Duodenal mucosa (tissue), 2 donors: ENCODE measurements at regions not wholly inside any gene's neighbourhood (a gene's known extent, or its start where the extent isn't known, plus 50 kb on each side); places are given as distances from the start of the nearest gene placed in this dataset.

ENCODE experiments used
- H3K27ac ChIP-seq: one replicate; pipeline ENCODE4 v1.7.0; 2013; ENCODE audit warnings: low read depth, low read length
- H3K27me3 ChIP-seq, 2 donors: one replicate each; pipeline ENCODE4 v1.7.0; 2013; ENCODE audit warnings: low read length in 2 of 2, control low read depth in 1 of 2; ENCODE audit not compliant: insufficient read depth in 2 of 2, control insufficient read depth in 1 of 2
- H3K36me3 ChIP-seq, 2 donors: one replicate each; pipeline ENCODE4 v1.7.0; 2013; ENCODE audit warnings: low read length in 2 of 2, control low read depth in 1 of 2; ENCODE audit not compliant: insufficient read depth in 2 of 2, control insufficient read depth in 1 of 2
- H3K4me1 ChIP-seq, 2 donors: one replicate each; pipeline ENCODE4 v1.7.0; 2013; ENCODE audit warnings: low read length in 2 of 2, control low read depth in 1 of 2; ENCODE audit not compliant: insufficient read depth in 2 of 2, control insufficient read depth in 1 of 2
- H3K4me3 ChIP-seq, 2 donors: one replicate each; pipeline ENCODE4 v1.7.0; 2013; ENCODE audit warnings: low read length in 2 of 2, low read depth in 1 of 2
- H3K9ac ChIP-seq, 2 donors: one replicate each; pipeline ENCODE4 v1.7.0; 2013; ENCODE audit warnings: low read length in 2 of 2, low read depth in 1 of 2
- H3K9me3 ChIP-seq, 2 donors: one replicate each; pipeline ENCODE4 v1.7.0; 2013; ENCODE audit warnings: low read length in 2 of 2, control low read depth in 1 of 2; ENCODE audit not compliant: control insufficient read depth in 1 of 2

DNA sequence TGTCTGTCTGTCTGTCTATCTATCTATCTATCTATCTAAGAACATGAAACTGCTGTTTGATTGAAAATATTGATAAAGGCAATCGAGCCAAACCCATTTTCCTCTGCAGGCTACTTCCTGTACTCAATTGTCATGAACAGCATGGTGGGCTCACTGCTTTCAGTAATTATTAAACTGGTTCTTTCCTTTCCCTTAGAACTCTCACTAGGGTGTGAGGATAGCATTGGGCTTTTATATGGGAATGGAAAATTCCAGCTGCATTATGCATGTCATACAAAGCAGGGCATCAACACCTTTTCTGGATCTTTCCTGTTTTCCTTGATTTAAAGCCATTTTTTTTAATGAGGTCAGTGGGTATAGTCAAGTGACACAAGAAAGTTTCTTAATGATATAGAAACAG is 161.0 kb upstream of the SYNCRIP start:
- Histone ChIP-seq H3K27ac (no peak overlapping the region), H3K9ac (no peak overlapping the region), H3K4me1 (no peaks in the 10 kb centered on the region), H3K4me3 (no peak overlapping the region), H3K27me3 (no peaks in the 10 kb centered on the region), H3K36me3 (no peaks in the 10 kb centered on the region), H3K9me3 (peaks cover 4% of the 10 kb centered on the region in 2 donors)

DNA sequence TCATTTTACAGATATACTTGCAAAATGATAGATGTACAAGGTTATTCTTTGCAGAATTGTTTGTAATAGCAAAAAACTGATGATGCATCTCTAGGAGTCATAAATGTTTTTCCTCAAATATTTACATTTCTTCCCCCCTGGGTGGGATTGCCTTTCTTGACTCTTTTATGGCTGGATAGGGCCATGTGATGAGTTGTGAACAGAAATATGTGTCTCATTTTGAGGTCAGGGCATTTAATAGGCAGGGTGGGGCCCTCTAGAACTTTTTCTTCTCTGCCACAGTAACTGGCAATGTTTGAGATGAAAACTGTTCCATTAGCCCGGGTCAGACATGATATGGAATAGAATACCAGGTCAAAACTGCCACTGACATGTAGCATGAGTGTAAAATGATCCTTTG is 159.5 kb upstream of the SYNCRIP start:
- no peak overlapping the region for H3K27ac ChIP-seq
- no peak overlapping the region for H3K4me3 ChIP-seq
- no peak overlapping the region for H3K9ac ChIP-seq
- no peaks in the 10 kb centered on the region for H3K36me3 ChIP-seq
- no peaks in the 10 kb centered on the region for H3K4me1 ChIP-seq
- no peaks in the 10 kb centered on the region for H3K9me3 ChIP-seq
- H3K27me3 ChIP-seq = no peaks in the 10 kb centered on the region

DNA sequence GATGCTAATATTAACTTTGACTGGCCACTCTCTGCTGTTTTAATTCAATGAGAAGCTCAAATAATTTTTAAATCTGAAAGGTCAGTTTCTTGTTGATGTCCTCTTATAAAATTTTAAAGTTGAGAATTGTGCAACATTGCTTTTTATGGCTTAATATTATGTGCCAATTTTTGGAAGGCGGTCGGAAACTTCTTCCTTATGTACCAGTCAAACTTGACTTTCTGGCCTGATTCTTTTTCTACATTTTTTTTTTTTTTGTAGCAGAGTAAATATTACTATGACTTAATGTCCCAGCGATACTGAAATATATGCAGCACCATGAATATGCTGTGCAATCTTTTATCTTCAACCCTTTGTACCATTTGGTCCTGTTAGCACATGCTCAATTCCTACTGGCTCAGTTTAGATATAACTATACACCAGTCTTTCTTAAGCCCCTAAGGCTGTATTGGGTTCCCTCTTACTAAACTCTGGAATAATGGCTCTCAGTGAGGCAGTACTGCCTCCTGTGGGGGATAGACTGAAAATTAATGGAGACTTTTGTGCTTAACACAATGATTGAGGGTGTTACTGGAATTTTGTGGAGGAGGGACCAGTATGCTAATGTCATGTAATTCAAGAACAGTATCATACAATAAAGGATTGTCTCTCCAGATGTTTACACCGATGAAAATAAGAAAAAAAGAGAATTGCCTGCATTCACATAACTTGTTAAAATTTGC is 156.4 kb upstream of the SYNCRIP start:
- H3K36me3 ChIP-seq = no peaks in the 10 kb centered on the region
- H3K27ac ChIP-seq = no peak overlapping the region
- H3K27me3 ChIP-seq = no peaks in the 10 kb centered on the region

DNA sequence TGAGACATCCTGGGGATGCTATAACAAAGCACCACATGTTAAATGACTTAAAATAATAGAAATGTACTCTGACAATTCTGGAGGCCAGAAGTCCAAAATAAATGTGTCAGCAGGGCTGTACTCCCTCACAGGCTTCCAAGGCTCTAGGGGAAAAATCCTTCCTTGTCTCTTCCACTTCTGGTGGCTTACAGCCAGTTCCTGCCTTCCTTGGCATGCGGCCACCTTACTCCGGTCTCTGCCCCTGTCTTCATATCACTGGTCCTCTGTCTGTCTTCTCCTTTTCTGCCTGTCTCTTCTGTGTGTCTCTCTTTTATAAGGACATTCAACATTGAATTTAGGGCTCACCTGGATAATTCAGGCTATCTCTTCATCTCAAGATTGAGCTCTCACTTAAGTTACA is 155.3 kb upstream of the SYNCRIP start:
- no peaks in the 10 kb centered on the region for H3K27me3 ChIP-seq
- no peaks in the 10 kb centered on the region for H3K9me3 ChIP-seq
- H3K4me1 ChIP-seq = no peaks in the 10 kb centered on the region
- no peak overlapping the region for H3K27ac ChIP-seq
- H3K9ac ChIP-seq = no peak overlapping the region
- no peak overlapping the region for H3K4me3 ChIP-seq
- no peaks in the 10 kb centered on the region for H3K36me3 ChIP-seq

More for the DNA sequence above, 156.4 kb upstream of the SYNCRIP start:
- H3K9ac ChIP-seq = no peak overlapping the region
- H3K4me1 ChIP-seq = no peaks in the 10 kb centered on the region
- H3K9me3 ChIP-seq = no peaks in the 10 kb centered on the region
- no peak overlapping the region for H3K4me3 ChIP-seq

DNA sequence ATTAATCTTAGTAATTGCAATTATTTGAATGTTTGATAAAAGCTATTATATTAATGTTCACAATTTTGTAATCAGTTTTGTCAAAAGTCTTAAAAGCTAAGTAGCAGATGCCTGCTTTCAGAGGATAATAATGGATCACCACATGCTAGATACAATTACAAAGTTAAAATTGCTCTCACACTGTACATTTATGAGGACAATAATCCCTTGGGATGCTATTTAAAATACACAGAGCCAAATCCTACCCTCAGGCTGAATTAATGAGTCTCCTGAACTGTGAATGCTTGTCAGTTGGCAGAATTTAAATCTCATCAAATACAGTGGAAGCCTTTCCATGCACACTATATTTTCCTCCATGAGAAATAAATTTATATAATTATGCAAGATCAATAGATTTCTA is 153.3 kb upstream of the SYNCRIP start:
- H3K4me1 ChIP-seq = no peaks in the 10 kb centered on the region
- H3K4me3 ChIP-seq = no peak overlapping the region
- no peaks in the 10 kb centered on the region for H3K36me3 ChIP-seq
- H3K9ac ChIP-seq = no peak overlapping the region
- no peaks in the 10 kb centered on the region for H3K9me3 ChIP-seq
- H3K27me3 ChIP-seq = no peaks in the 10 kb centered on the region
- H3K27ac ChIP-seq = no peak overlapping the region

DNA sequence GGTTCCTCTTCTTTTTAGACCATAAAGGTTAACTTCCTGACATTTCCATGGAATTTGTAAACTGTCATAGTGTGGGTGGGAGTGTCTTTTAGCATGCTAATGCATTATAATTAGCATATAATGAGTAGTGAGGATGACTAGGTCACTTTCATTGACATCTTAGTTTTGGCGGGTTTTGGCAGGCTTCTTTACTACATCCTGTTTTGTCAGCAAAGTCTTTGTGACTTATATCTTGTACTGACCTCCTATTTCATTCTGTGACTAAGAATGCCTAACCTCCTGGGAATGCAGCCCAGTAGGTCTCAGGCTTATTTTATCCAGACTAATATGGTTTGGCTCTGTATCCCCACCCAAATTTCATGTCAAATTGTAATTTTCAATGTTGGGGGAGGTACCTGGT is 149.6 kb upstream of the SYNCRIP start:
- Histone ChIP-seq H3K27me3 (no peaks in the 10 kb centered on the region), H3K4me1 (no peaks in the 10 kb centered on the region), H3K27ac (no peak overlapping the region), H3K9me3 (peaks cover 0 to 14% of the 10 kb centered on the region in 2 donors), H3K36me3 (no peaks in the 10 kb centered on the region), H3K4me3 (no peak overlapping the region), H3K9ac (no peak overlapping the region)

DNA sequence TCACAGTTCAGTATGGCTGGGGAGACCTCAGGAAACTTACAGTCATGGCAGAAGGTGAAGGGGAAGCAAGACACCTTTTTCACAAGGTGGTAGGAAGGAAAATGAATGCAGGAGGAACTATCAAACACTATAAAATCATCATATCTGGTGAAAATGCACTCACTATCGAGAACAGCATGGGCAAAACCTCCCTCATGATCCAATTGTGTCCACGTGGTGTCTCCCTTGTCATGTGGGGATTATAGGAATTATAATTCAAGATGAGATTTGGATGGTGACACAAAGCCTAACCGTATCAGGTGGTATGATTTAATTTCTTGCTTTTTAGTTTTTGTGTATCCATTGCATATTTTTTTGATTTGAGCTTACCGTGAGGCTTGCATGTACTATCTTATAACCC is 133.2 kb upstream of the SYNCRIP start:
- no peak overlapping the region for H3K9ac ChIP-seq
- H3K4me1 ChIP-seq = no peaks in the 10 kb centered on the region
- no peaks in the 10 kb centered on the region for H3K9me3 ChIP-seq
- H3K4me3 ChIP-seq = no peak overlapping the region
- H3K36me3 ChIP-seq = no peaks in the 10 kb centered on the region
- no peak overlapping the region for H3K27ac ChIP-seq
- no peaks in the 10 kb centered on the region for H3K27me3 ChIP-seq

DNA sequence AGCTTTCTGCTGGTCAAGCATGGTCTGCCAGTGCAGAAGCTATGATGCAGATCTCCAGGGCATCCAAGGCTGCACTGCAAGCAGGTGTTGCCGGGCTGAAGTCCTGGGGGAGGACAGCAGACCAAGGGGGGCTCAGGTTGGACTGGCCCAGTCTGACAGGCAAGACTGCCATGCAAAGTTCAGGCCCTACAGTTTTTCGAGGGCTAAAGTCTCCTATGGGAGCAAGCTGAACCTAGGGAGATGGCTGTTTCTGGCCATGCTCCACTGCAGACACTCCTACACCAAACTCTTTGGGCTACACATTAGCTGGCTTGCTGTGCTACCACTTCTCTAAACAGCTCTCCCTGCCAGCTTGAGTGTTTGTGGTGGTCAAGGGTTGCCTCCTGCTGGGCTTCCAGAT is 130.0 kb upstream of the SYNCRIP start:
- no peaks in the 10 kb centered on the region for H3K27me3 ChIP-seq
- no peak overlapping the region for H3K4me3 ChIP-seq
- H3K9me3 ChIP-seq = no peaks in the 10 kb centered on the region
- no peaks in the 10 kb centered on the region for H3K36me3 ChIP-seq
- H3K27ac ChIP-seq = no peak overlapping the region
- no peaks in the 10 kb centered on the region for H3K4me1 ChIP-seq
- no peak overlapping the region for H3K9ac ChIP-seq

DNA sequence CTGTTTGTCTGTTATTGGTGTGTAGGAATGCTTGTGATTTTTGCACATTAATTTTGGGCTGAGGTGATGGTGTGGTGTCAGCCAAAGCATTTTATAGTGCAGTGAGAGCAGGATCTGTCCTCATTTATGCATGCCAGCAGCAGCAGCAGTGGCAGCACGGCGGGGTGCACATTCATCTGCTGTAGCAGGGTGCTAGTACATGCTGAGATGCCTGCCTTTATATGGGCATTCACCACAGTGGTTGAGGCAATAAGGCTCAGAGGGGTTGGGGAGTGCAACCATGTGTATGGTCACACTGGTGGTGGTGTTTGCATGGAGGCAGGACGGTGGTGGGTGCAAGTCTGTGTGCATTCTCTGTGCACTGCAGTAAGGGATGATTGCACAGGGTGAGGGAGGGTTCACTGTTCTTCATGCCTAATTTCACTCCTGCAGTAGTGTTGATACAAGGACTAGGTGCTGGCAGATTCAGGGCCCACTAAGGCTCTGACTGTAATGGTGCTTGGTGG is 129.3 kb upstream of the SYNCRIP start:
- no peak overlapping the region for H3K4me3 ChIP-seq
- no peaks in the 10 kb centered on the region for H3K9me3 ChIP-seq
- no peak overlapping the region for H3K9ac ChIP-seq
- no peaks in the 10 kb centered on the region for H3K27me3 ChIP-seq
- no peaks in the 10 kb centered on the region for H3K4me1 ChIP-seq
- no peaks in the 10 kb centered on the region for H3K36me3 ChIP-seq
- H3K27ac ChIP-seq = no peak overlapping the region

DNA sequence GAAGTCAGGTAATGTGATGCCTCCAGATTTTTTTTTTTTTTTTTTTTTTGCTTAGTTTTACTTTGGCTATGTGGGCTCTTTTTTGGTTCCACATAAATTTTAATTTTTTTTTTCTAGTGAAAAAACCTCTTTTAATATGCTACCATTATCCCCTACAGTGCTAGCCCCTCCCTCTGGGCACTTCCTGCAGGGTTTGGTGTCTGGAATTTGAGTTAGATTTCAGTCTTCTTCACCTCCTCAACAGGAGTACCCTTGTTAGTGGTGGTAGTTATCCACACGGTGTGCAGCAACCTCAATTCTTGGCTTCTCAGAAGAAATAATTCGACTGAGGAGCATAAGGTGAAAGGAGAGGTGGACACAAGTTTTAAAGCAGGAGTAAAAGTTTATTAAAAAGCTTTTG is 128.8 kb upstream of the SYNCRIP start:
- H3K4me3 ChIP-seq = no peak overlapping the region
- H3K27ac ChIP-seq = no peak overlapping the region
- H3K4me1 ChIP-seq = no peaks in the 10 kb centered on the region
- H3K27me3 ChIP-seq = no peaks in the 10 kb centered on the region
- no peaks in the 10 kb centered on the region for H3K36me3 ChIP-seq
- H3K9me3 ChIP-seq = no peaks in the 10 kb centered on the region
- H3K9ac ChIP-seq = no peak overlapping the region
